ENCODE measurements at regions not wholly inside any gene's neighbourhood (a gene's known extent, or its start where the extent isn't known, plus 50 kb on each side); places are given as distances from the start of the nearest gene placed in this dataset.
A peak's percentile ranks its signal among the peaks of the same experiment; 100 is the strongest.

DNA sequence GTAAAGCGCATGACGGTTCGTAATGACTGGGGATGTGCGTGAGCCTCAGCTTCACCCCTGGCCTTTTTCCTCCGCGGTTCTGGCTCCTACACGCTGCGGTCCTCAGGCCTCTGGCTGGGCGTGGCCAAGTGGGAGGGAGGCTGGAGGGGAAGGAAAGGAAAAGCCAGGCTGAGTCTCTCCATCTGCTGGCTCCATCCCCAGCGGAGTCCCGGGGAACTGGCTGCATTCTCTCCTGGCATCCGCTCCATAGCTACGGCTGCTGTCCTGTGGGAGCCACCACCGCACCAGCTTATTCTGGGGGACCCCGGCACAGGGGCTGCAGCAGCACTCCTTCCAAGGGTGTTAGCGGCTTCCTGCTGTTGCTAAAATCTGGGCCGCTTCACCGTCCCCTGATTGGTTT lies 68.2 kb upstream of the SLC24A4 start:
- DNase-seq (ENCODE audit: low read depth): no peak
- H3K4me3 ChIP-seq (ENCODE audit: low read length): no peak overlapping the region
- TF ChIP-seq, protein P1, sequence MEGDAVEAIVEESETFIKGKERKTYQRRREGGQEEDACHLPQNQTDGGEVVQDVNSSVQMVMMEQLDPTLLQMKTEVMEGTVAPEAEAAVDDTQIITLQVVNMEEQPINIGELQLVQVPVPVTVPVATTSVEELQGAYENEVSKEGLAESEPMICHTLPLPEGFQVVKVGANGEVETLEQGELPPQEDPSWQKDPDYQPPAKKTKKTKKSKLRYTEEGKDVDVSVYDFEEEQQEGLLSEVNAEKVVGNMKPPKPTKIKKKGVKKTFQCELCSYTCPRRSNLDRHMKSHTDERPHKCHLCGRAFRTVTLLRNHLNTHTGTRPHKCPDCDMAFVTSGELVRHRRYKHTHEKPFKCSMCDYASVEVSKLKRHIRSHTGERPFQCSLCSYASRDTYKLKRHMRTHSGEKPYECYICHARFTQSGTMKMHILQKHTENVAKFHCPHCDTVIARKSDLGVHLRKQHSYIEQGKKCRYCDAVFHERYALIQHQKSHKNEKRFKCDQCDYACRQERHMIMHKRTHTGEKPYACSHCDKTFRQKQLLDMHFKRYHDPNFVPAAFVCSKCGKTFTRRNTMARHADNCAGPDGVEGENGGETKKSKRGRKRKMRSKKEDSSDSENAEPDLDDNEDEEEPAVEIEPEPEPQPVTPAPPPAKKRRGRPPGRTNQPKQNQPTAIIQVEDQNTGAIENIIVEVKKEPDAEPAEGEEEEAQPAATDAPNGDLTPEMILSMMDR (IDR thresholded peaks at IDR 0.05; ENCODE audit: insufficient read depth, low read depth, low read length, missing control alignments): no peak

DNA sequence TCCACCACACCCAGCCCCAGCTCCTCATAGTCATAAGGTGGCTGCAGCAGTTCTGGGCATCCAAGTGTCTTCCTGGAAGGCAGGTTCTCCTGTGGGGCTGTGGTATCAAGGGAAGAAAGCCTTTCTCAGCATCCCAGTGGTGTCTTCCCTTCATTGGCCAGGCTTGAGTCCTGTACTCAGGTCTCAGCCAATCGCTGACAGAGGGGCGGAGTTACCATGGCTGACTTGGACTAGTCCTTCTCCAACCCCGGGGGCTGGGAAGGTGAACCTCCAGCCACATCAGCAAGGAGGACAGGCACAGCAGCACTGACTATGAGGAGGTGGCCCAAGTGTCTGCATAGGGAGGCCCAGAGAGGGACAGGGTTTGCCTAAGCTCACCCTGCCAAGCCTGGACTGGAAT lies 64.0 kb upstream of the SLC24A4 start:
- H3K4me3 ChIP-seq (ENCODE audit: low read length): no peak overlapping the region
- DNase-seq (ENCODE audit: low read depth): no peak
- TF ChIP-seq, protein P1 (IDR thresholded peaks at IDR 0.05; ENCODE audit: insufficient read depth, low read depth, low read length, missing control alignments): no peak

DNA sequence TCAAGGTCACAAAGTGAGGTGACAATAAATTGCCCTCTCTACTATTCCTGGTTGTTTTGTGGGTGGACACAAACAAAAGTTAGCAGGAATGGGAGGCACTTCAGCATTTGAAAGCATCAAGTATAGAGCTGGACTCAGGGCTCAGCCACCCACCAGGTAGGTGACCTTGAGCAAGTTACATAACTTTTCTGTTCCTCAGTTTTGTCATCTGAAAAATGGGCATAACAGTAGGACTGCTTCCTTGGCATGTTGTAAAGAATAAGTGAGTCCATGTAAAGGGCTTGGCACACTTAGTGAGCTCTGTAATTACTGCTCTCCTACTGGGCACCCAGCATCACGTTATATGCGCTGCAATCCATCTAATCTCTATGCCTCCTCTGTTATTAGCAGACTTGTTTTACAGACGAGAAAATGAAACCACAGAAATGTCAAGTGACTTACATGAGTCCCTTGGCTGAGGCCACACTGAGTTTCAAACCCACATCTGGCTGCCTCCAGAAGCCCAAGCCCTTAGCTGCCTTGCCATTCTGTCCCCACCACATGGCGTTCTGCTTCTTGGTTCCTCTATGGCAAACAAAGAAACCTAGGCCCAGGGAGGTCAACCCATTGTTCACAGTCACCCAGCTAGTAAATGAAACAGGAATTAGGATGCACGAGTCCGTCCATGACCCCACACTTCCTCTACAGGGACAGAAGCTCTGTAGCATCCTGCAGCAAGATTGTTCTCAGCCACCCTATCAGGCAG lies 63.2 kb upstream of the SLC24A4 start:
- TF ChIP-seq, protein P1 (IDR thresholded peaks at IDR 0.05; ENCODE audit: insufficient read depth, low read depth, low read length, missing control alignments): no peak
- DNase-seq (ENCODE audit: low read depth): no peak
- H3K4me3 ChIP-seq (ENCODE audit: low read length): no peak overlapping the region

DNA sequence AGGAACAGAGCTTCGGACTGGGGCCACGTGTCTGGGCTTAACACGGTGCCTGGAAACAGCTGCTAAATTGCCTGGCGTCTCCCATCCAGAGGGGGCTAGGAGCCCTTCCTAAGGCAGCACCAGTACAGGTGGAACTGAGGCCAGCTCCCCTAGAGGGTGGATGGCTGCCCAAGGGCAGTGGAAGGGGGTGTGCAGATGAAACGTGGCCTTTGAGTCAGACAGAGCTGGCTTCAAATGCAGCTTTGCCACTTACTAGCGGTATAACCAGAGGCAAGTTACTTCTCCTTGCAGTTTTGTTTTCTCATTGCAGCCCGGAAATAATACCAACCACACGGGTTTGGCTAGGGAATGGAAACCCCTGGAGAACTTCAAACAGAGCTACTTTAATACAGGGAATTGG lies 59.3 kb upstream of the SLC24A4 start:
- TF ChIP-seq, protein P1 (IDR thresholded peaks at IDR 0.05; ENCODE audit: insufficient read depth, low read depth, low read length, missing control alignments): no peak
- DNase-seq (ENCODE audit: low read depth): peak; percentile 27
- no peak overlapping the region for H3K4me3 ChIP-seq (ENCODE audit: low read length)

DNA sequence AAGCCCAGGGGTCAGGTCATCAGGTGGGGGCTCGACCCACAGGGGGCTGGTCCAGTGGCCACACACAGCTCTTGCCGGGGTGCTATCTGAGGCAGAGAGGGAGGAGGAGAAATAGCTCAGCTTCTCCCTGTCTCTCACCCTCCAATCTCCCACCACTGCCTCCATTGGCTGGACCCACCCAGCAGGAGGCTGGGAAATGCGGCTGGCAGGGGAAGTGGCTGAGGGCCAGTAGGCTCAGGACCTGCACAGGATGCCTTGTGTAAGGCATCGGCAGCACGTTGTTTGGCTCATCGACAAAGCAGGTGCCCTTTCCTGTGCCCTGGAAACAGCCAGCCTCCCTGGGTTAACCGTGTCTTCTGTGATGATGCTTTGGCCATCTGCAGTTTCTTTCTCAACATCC lies 58.8 kb upstream of the SLC24A4 start:
- no peak for DNase-seq (ENCODE audit: low read depth)
- H3K4me3 ChIP-seq (ENCODE audit: low read length): no peak overlapping the region
- TF ChIP-seq, protein P1 (IDR thresholded peaks at IDR 0.05; ENCODE audit: insufficient read depth, low read depth, low read length, missing control alignments): no peak

DNA sequence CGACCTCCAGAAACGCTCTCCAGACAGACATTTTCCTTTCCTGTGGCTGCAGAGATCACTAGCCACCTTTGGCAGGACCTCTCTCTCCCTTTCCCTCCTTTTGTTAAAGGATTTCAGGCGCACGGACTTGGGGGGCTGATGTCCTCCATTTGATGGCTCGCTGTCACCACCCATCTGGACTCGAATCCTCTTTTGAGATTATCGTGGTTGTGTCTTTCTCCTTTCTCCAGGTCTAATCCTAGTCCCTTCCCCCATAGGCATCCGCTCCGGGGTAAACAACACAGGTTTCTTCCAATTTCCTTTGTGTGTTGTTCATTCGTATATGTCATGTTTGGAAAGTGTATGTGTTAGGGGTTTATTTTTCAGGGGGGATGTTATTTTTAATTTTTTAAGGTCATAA lies 56.7 kb upstream of the SLC24A4 start:
- no peak overlapping the region for H3K4me3 ChIP-seq (ENCODE audit: low read length)
- TF ChIP-seq, protein P1 (IDR thresholded peaks at IDR 0.05; ENCODE audit: insufficient read depth, low read depth, low read length, missing control alignments): no peak
- DNase-seq (ENCODE audit: low read depth): no peak
